Ectodermal cell (in vitro differentiated cells): ENCODE measurements at regions not wholly inside any gene's neighbourhood (a gene's known extent, or its start where the extent isn't known, plus 50 kb on each side); places are given as distances from the start of the nearest gene placed in this dataset.
"Not testable (repeated sequence)": the region's sequence is repeated elsewhere in the genome, so short reads cannot be mapped to it uniquely, and the experiment has no call there.

Source experiments
- H3K27ac ChIP-seq: 2 replicates; pipeline ENCODE4 v1.7.0; 2013; ENCODE audit warnings: mild to moderate bottlenecking, low read depth, low read length; ENCODE audit not compliant: insufficient read depth, poor library complexity, severe bottlenecking
- H3K27me3 ChIP-seq: 2 replicates; pipeline ENCODE4 v1.7.0; 2013; ENCODE audit warnings: mild to moderate bottlenecking, low read length; ENCODE audit not compliant: insufficient read depth, control insufficient read depth, poor library complexity, severe bottlenecking
- H3K36me3 ChIP-seq: one replicate; pipeline ENCODE4 v1.7.0; 2013; ENCODE audit warnings: low read length; ENCODE audit not compliant: control insufficient read depth, insufficient read depth
- H3K4me1 ChIP-seq: one replicate; pipeline ENCODE4 v1.7.0; 2013; ENCODE audit warnings: low read length; ENCODE audit not compliant: control insufficient read depth, insufficient read depth
- H3K4me3 ChIP-seq: 2 replicates; pipeline ENCODE4 v1.7.0; 2013; ENCODE audit warnings: low read depth, low read length, control low read depth; ENCODE audit not compliant: insufficient read depth
- H3K9me3 ChIP-seq: 2 replicates; pipeline ENCODE4 v1.7.0; 2013; ENCODE audit warnings: mild to moderate bottlenecking, low read length, moderate library complexity; ENCODE audit not compliant: control insufficient read depth
- WGBS, 2 experiments: methylation state at CpG; one replicate each; pipeline ENCODE4 v1.1.7; 2013; ENCODE audit warnings: missing lambda C conversion rate in 2 of 2; 5-methylcytosine and 5-hydroxymethylcytosine counted together

DNA sequence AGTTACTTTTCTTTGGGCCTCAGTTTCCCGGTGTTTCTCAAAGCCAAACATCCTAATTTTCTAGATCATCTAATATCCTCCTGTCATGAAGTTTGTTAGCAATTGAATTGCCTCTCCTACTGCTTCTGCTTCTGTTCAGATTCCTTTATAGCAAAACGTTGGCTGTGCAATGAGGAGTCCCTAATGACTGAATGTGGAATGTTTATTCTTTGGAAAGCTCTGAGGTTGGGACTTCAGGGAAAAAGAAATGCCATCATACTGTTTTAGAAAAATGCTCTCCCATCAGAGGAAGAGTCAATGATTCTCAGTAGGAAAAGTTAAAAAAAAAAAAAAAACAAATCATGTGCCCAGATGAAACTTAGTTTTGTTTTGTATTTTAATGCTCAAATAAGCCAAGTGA is 268.7 kb upstream of the PAPPA start:
- Histone ChIP-seq H3K4me3 (no peak overlapping the region), H3K36me3 (no peaks in the 10 kb centered on the region), H3K9me3 (no peaks in the 10 kb centered on the region), H3K27me3 (no peaks in the 10 kb centered on the region), H3K27ac (no peak overlapping the region), H3K4me1 (peaks cover 3% of the 10 kb centered on the region)
- 72 to 85% methylated on average over 2 of the region's 2 CpGs for WGBS, 2 experiments

- H3K4me3 ChIP-seq = no peak overlapping the region
- no peaks in the 10 kb centered on the region for H3K9me3 ChIP-seq
- no peaks in the 10 kb centered on the region for H3K4me1 ChIP-seq
- H3K36me3 ChIP-seq = no peaks in the 10 kb centered on the region
- no peak overlapping the region for H3K27ac ChIP-seq
- WGBS, 2 experiments = 94 to 95% methylated on average over 5 of the region's 5 CpGs
- H3K27me3 ChIP-seq = no peaks in the 10 kb centered on the region
Observed at GRCh38 chr9:115888131-115888530, 265.5 kb upstream of the PAPPA start.

DNA sequence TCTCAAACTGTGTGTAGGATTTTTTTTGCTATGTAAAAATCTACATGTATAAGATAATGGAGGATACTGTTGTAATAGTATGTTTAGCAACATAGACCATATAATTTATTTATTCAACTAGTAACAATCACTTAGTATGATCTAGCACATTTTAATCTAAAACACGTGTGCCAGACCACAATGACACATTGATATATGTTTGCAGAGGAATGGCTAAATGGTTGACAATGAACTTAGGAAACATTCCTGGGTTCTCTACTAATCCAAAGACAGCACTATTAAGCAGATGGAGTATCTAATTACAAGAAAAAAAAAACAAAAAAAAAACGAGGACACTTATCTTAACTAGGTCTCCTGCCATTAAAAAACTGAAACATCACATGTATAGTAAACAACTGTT is 261.7 kb upstream of the PAPPA start:
- no peaks in the 10 kb centered on the region for H3K27me3 ChIP-seq
- no peak overlapping the region for H3K27ac ChIP-seq
- H3K9me3 ChIP-seq = no peaks in the 10 kb centered on the region
- H3K4me3 ChIP-seq = no peak overlapping the region
- no peaks in the 10 kb centered on the region for H3K4me1 ChIP-seq
- 71% methylated on average over 2 of the region's 2 CpGs; no CpG with 5 or more reads in 1 of the 2 experiments for WGBS, 2 experiments
- H3K36me3 ChIP-seq = no peaks in the 10 kb centered on the region

GRCh38 chr9:115898478-115898877 is 255.1 kb upstream of the PAPPA start:
- H3K4me1 ChIP-seq, H3K27ac ChIP-seq, H3K27me3 ChIP-seq, H3K9me3 ChIP-seq, H3K36me3 ChIP-seq, H3K4me3 ChIP-seq: not testable (repeated sequence)
- WGBS, 2 experiments = 64 to 68% methylated on average over 1 to 2 of the region's 2 CpGs

DNA sequence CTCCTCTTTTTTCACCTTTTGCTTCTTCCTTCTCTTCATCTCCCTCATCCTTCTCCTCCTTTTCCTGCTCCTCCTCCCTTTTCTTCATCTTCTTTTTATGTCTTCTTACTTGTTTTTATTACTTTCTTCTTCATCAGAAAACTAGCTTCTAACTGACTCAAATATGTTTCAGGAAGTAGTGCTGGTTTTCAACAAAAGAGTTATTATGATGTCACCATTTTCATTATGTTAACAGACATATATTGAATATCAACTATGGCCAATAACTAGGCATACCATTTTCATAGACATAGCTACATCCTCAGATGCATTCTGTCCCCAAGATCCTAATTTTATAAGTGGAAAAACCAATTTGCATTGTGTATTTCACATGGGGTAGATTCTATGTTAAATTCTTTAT is 252.9 kb upstream of the PAPPA start:
- H3K4me3 ChIP-seq = no peak overlapping the region
- H3K36me3 ChIP-seq = no peaks in the 10 kb centered on the region
- no peak overlapping the region for H3K27ac ChIP-seq
- H3K27me3 ChIP-seq = no peaks in the 10 kb centered on the region
- H3K9me3 ChIP-seq = no peaks in the 10 kb centered on the region
- H3K4me1 ChIP-seq = no peaks in the 10 kb centered on the region

- Histone ChIP-seq H3K4me3 (no peak overlapping the region), H3K4me1 (no peaks in the 10 kb centered on the region)
- WGBS, 2 experiments = 89 to 93% methylated on average over 2 of the region's 2 CpGs
Observed at GRCh38 chr9:115910959-115911358, 242.6 kb upstream of the PAPPA start.

DNA sequence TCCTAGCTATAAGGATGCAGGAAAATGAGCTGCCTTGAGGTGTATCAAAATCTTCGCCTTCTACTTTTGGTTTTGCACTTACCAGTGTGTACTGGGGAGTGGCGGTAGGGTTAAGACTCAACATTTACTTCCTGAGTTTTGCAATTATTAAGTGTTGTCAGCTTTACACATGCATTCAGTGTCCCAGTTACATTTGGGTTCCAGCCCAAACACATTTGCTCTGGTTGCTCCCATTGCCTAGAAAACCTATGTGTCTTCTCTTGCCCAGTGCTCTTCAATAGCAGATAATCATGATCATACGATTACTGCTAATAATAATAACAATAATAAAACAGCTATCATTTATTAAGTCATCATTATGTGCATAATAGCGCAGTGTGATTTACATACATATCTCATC is 241.5 kb upstream of the PAPPA start:
- Histone ChIP-seq H3K4me3 (no peak overlapping the region), H3K4me1 (no peaks in the 10 kb centered on the region), H3K27me3 (no peaks in the 10 kb centered on the region), H3K9me3 (no peaks in the 10 kb centered on the region), H3K27ac (no peak overlapping the region), H3K36me3 (no peaks in the 10 kb centered on the region)
- WGBS, 2 experiments = 91 to 95% methylated on average over 4 of the region's 4 CpGs

More at GRCh38 chr9:115910959-115911358, 242.6 kb upstream of the PAPPA start:
- Histone ChIP-seq H3K9me3 (no peaks in the 10 kb centered on the region), H3K36me3 (no peaks in the 10 kb centered on the region), H3K27me3 (no peaks in the 10 kb centered on the region), H3K27ac (no peak overlapping the region)

DNA sequence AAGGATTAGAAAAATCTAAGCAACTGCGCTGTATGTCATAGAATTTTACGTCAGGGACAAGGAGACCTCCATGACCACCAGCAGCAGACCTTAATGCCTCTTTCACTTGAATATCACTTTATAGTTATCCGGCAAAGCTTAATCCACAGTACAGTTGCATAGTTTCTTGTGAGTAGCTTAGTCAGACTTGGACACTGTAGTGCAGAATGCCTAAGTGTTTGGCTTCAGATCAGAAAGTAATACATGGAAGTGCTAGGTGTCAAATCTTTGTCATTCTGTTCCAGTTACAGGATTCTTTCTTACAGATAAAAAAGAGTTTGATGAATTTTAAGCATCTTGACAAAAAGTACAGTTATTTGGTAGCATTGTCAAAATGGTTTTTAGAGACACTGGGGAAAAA is 239.9 kb upstream of the PAPPA start:
- Histone ChIP-seq H3K27ac (no peak overlapping the region), H3K36me3 (no peaks in the 10 kb centered on the region), H3K27me3 (no peaks in the 10 kb centered on the region), H3K9me3 (no peaks in the 10 kb centered on the region), H3K4me3 (no peak overlapping the region), H3K4me1 (no peaks in the 10 kb centered on the region)
- 93 to 97% methylated on average over 3 of the region's 3 CpGs for WGBS, 2 experiments

DNA sequence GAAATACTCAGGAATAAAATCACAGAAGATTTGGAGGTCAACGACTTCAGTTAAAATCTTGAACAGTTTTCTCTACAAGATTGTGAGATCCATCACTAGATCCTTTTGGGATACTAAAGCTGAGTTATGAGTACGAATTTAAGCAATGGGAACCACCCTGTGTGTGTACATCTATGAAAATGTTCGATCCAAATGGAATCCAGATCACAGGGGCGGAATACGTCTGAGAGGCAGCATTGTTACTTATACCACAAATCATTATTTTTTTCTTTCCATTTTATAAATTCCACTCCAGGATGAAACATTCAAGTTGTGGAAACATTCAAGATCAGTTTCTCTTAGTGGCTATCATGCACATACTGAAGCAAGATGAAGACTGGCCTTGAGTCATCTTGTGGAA is 239.3 kb upstream of the PAPPA start:
- no peak overlapping the region for H3K4me3 ChIP-seq
- WGBS, 2 experiments = 89 to 96% methylated on average over 5 of the region's 5 CpGs
- no peak overlapping the region for H3K27ac ChIP-seq
- no peaks in the 10 kb centered on the region for H3K27me3 ChIP-seq
- no peaks in the 10 kb centered on the region for H3K4me1 ChIP-seq
- H3K36me3 ChIP-seq = no peaks in the 10 kb centered on the region
- no peaks in the 10 kb centered on the region for H3K9me3 ChIP-seq

DNA sequence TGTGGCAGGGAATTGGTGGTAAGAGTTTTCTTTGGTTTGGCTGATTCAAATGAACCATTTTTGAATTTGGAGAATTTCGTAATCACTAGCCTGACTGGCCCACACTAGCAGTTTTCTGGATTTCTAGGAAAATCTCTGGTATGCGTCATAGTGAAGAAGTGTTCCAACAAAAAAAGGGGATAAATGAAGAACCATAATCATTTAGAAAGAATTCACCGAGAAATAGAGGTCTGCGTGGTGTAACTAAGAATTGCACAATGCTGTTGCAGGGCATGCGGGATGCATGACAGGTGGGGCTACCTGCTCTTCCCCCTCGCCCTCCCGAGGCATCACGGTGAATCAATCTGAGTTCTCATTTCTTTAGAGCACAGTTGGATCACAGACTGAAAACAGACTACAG is 232.3 kb upstream of the PAPPA start:
- Histone ChIP-seq H3K27me3 (no peaks in the 10 kb centered on the region), H3K36me3 (no peaks in the 10 kb centered on the region), H3K9me3 (no peaks in the 10 kb centered on the region), H3K27ac (no peak overlapping the region), H3K4me3 (no peak overlapping the region), H3K4me1 (no peaks in the 10 kb centered on the region)
- WGBS, 2 experiments = 96% methylated on average over 8 of the region's 8 CpGs

- no peak overlapping the region for H3K4me3 ChIP-seq
- no peak overlapping the region for H3K27ac ChIP-seq
- H3K36me3 ChIP-seq = no peaks in the 10 kb centered on the region
- no peaks in the 10 kb centered on the region for H3K4me1 ChIP-seq
- no peaks in the 10 kb centered on the region for H3K27me3 ChIP-seq
- no peaks in the 10 kb centered on the region for H3K9me3 ChIP-seq
- 72 to 76% methylated on average over 3 of the region's 3 CpGs for whole genome bisulfite sequencing, 2 experiments
Observed at GRCh38 chr9:115922444-115922843, 231.1 kb upstream of the PAPPA start.
